GM12878 (cell line): ENCODE measurements at regions not wholly inside any gene's neighbourhood (a gene's known extent, or its start where the extent isn't known, plus 50 kb on each side); places are given as distances from the start of the nearest gene placed in this dataset.

Experiments
- ATAC-seq: fragments of 200-7000 bp; cut with Tn5 transposase; 3 replicates; pipeline ENCODE4 v1.9.1; 2020; ENCODE audit warnings: mild to moderate bottlenecking, moderate library complexity
- BruUV-seq: library from RNA; stranded (reverse); fragments of 400-500 nt; replicated peaks from 2 replicates; lab custom pipeline; 2021; lab: Mats Ljungman, UMichigan
- CTCF ChIA-PET: fragments of 300-600 bp; sonication (Branson Sonifier 250); formaldehyde crosslinking; extraction: SDS; loops from one replicate; lab custom pipeline; 2021; ENCODE audit warnings: inconsistent platforms; lab: Yijun Ruan, JAX
- POLR2A ChIA-PET: fragments of 350-600 bp; formaldehyde crosslinking; extraction: SDS; loops from one replicate; lab custom pipeline; 2021; ENCODE audit warnings: inconsistent platforms; lab: Charles Lee
- RAD21 ChIA-PET: fragments of 300-600 bp; sonication (Branson Sonifier 250); formaldehyde crosslinking; loops from one replicate; lab custom pipeline; 2023; ENCODE audit warnings: antibody characterized with exemption; ENCODE audit not compliant: unreplicated experiment; lab: Charles Lee
- SMC1A ChIA-PET: fragments of 300-600 bp; sonication (Branson Sonifier 250); formaldehyde crosslinking; loops from one replicate; lab custom pipeline; 2023; ENCODE audit not compliant: unreplicated experiment, uncharacterized antibody; lab: Charles Lee
- DNase-seq: peaks from one replicate; pipeline ENCODE4 v3.0.0-alpha.2; 2011; ENCODE audit warnings: low read depth, low spot score
- FAIRE-seq: peaks from 3 replicates; lab custom pipeline; 2011; peaks lifted over from hg19 to GRCh38; lab: Jason Lieb, UNC
- H2AFZ ChIP-seq: 2 replicates; pipeline ENCODE4 v1.6.0; 2011; ENCODE audit warnings: low read depth, low read length, control low read depth; ENCODE audit not compliant: control insufficient read depth
- H3K27ac ChIP-seq: 2 replicates; pipeline ENCODE4 v1.5.1; 2011; ENCODE audit warnings: control low read depth; ENCODE audit not compliant: control insufficient read depth, insufficient read depth
- H3K27me3 ChIP-seq, 2 experiments: replicated peaks in 1 of 2; 2 replicates each; pipeline versions ENCODE4 v1.6.0 to v1.6.1; 2011; ENCODE audit warnings: low read length in 1 of 2; ENCODE audit not compliant: control insufficient read depth in 2 of 2, insufficient read depth in 2 of 2
- H3K36me3 ChIP-seq, 2 experiments: 2 replicates each; pipeline ENCODE4 v1.5.1; 2011; ENCODE audit warnings: low read length in 1 of 2; ENCODE audit not compliant: control insufficient read depth in 2 of 2, insufficient read depth in 2 of 2
- H3K4me1 ChIP-seq: 2 replicates; pipeline ENCODE4 v1.6.1; 2011; ENCODE audit warnings: mild to moderate bottlenecking, low read length, moderate library complexity, mixed read lengths; ENCODE audit not compliant: control insufficient read depth, insufficient read depth
- H3K4me2 ChIP-seq: 2 replicates; pipeline ENCODE4 v1.6.0; 2011; ENCODE audit warnings: control low read depth; ENCODE audit not compliant: control insufficient read depth, insufficient read depth
- H3K4me3 ChIP-seq: fragments of 200-600 bp; sonication (generic); 2 replicates; pipeline ENCODE4 v1.5.1; 2016
- H3K79me2 ChIP-seq: 2 replicates; pipeline ENCODE4 v1.6.0; 2011; ENCODE audit warnings: low read length; ENCODE audit not compliant: control insufficient read depth, insufficient read depth
- H3K9ac ChIP-seq: 2 replicates; pipeline ENCODE4 v1.8.0; 2011; ENCODE audit warnings: low read length, control low read depth, mixed read lengths; ENCODE audit not compliant: control insufficient read depth, insufficient read depth
- H3K9me3 ChIP-seq: replicated peaks from 3 replicates; pipeline ENCODE4 v1.5.1; 2011; ENCODE audit warnings: mild to moderate bottlenecking, low read length; ENCODE audit not compliant: control insufficient read depth, insufficient read depth
- H4K20me1 ChIP-seq: 2 replicates; pipeline ENCODE4 v1.6.0; 2011; ENCODE audit not compliant: control insufficient read depth, insufficient read depth
- ATF7 ChIP-seq: fragments of 450-650 bp; IDR thresholded peaks from 2 replicates; pipeline ENCODE4 v1.6.1; 2016; ENCODE audit warnings: low read depth, mild to moderate bottlenecking
- E2F8 ChIP-seq: fragments of 450-650 bp; IDR thresholded peaks from 2 replicates; pipeline ENCODE4 v1.6.1; 2018; ENCODE audit warnings: mild to moderate bottlenecking, low read depth, moderate library complexity; ENCODE audit not compliant: partially characterized antibody
- EGR1 ChIP-seq, 2 experiments: IDR thresholded peaks; 1 replicate in 1 of 2; 2 replicates in 1 of 2; pipeline ENCODE4 v1.6.1; 2011 to 2012; ENCODE audit warnings: low read depth in 2 of 2, low read length in 2 of 2, borderline replicate concordance in 1 of 2, mild to moderate bottlenecking in 1 of 2, moderate library complexity in 1 of 2
- GABPA ChIP-seq: IDR thresholded peaks from 2 replicates; pipeline ENCODE4 v1.6.1; 2014; ENCODE audit warnings: antibody characterized with exemption, low read depth, mild to moderate bottlenecking, inconsistent platforms
- GATAD2B ChIP-seq: fragments of 450-650 bp; conservative IDR thresholded peaks from 2 replicates; pipeline ENCODE4 v1.6.1; 2017; ENCODE audit warnings: low read depth, mild to moderate bottlenecking, moderate library complexity
- HDAC6 ChIP-seq: fragments of 200-600 bp; sonication (generic); IDR thresholded peaks from one replicate; pipeline ENCODE4 v1.8.0; 2017; ENCODE audit warnings: antibody characterized with exemption; ENCODE audit not compliant: unreplicated experiment
- IRF4 ChIP-seq: IDR thresholded peaks from 2 replicates; pipeline ENCODE4 v1.6.1; 2011; ENCODE audit warnings: low read depth, low read length
- MTA2 ChIP-seq: fragments of 450-650 bp; IDR thresholded peaks from 2 replicates; pipeline ENCODE4 v1.6.1; 2016; ENCODE audit warnings: low read depth, mild to moderate bottlenecking, moderate library complexity
- POLR2A ChIP-seq: IDR thresholded peaks from 2 replicates; pipeline ENCODE4 v1.6.1; 2011; ENCODE audit warnings: low read depth, mild to moderate bottlenecking, low read length
- POU2F2 ChIP-seq: IDR thresholded peaks from 3 replicates; pipeline ENCODE4 v1.6.1; 2011; ENCODE audit warnings: low read depth, mild to moderate bottlenecking, low read length, borderline replicate concordance
- RELA ChIP-seq: fragments of 450-650 bp; IDR thresholded peaks from 2 replicates; pipeline ENCODE4 v1.8.0; 2014; ENCODE audit warnings: borderline replicate concordance; ENCODE audit not compliant: partially characterized antibody
- SKIL ChIP-seq: fragments of 450-650 bp; IDR thresholded peaks from 2 replicates; pipeline ENCODE4 v1.6.1; 2017; ENCODE audit warnings: mild to moderate bottlenecking, low read depth, inconsistent platforms; ENCODE audit not compliant: poor library complexity, severe bottlenecking
- SUPT20H ChIP-seq: IDR thresholded peaks from 2 replicates; pipeline ENCODE4 v1.6.1; 2011; ENCODE audit warnings: low read depth, mild to moderate bottlenecking, low read length, moderate library complexity, borderline replicate concordance; ENCODE audit not compliant: control insufficient read depth
- TCF7 ChIP-seq: IDR thresholded peaks from 2 replicates; pipeline ENCODE4 v1.6.1; 2014; ENCODE audit warnings: antibody characterized with exemption, borderline replicate concordance
- ZBTB40 ChIP-seq: fragments of 450-650 bp; IDR thresholded peaks from 2 replicates; pipeline ENCODE4 v1.6.1; 2016; ENCODE audit warnings: mild to moderate bottlenecking, moderate library complexity, borderline replicate concordance
- WGBS: methylation state at CpG from one replicate; pipeline ENCODE4 v1.1.6; 2016; ENCODE audit warnings: low lambda C conversion rate; ENCODE audit not compliant: insufficient replicate concordance, insufficient coverage; ENCODE audit errors: missing lambda C conversion rate; 5-methylcytosine and 5-hydroxymethylcytosine counted together
- in situ Hi-C: fragments of 300-500 bp; cut with MboI; formaldehyde crosslinking; loops from 9 replicates; pipeline ENCODE4 v1.14.3; 2018; ENCODE audit warnings: mixed read lengths
- intact Hi-C: fragments of 100-400 bp; cut with micrococcal nuclease; formaldehyde crosslinking; loops from one replicate; pipeline ENCODE4 v1.14.2; 2022; ENCODE audit not compliant: unreplicated experiment

- Histone ChIP-seq H3K27me3 (no peaks in the 10 kb centered on the region), H3K36me3 (no peaks in the 10 kb centered on the region), H3K4me1 (no peaks in the 10 kb centered on the region), H3K9ac (no peak overlapping the region), H3K4me3 (no peak overlapping the region), H4K20me1 (no peaks in the 10 kb centered on the region), H3K79me2 (no peaks in the 10 kb centered on the region), H2AFZ (no peak overlapping the region), H3K27ac (no peak overlapping the region), H3K4me2 (no peak overlapping the region), H3K9me3 (no peaks in the 10 kb centered on the region)
- ATAC-seq (no peak), DNase-seq (no peak), FAIRE-seq (no peak)
- ChIA-PET SMC1A (no interaction called here), POLR2A (no interaction called here), CTCF (interaction anchor here (0.9 kb wide), 1 partner anchor 12 kb away, joined by 3 read pairs; no protein-coding TSS in a partner anchor), RAD21 (no interaction called here)
- in situ Hi-C loops, result no loop called here
- no peak for TF ChIP-seq POU2F2
- no peak for TF ChIP-seq IRF4
- TF ChIP-seq MTA2, result no peak
- TF ChIP-seq E2F8, result no peak
- TF ChIP-seq GATAD2B, result no peak
- TF ChIP-seq SUPT20H, result no peak
- TF ChIP-seq GABPA, result no peak
- no peak for TF ChIP-seq POLR2A
- TF ChIP-seq EGR1 (IDR thresholded peaks at IDR 0.05; ENCODE audit: borderline replicate concordance in 1 of 2, low read depth in 2 of 2, low read length in 2 of 2), result no peak
- TF ChIP-seq TCF7, result no peak
- TF ChIP-seq RELA, result no peak
- no peak for TF ChIP-seq SKIL
- TF ChIP-seq ATF7, result no peak
- no peak for TF ChIP-seq ZBTB40
- TF ChIP-seq HDAC6, result no peak
- no TSS peak for BruUV-seq
- WGBS, result 49% methylated on average over 5 of the region's 5 CpGs
- intact Hi-C loops, result no loop called here
Observed at GRCh38 chr4:12827966-12828365, 656.2 kb downstream of the RAB28 start.
